ENCODE measurements at regions not wholly inside any gene's neighbourhood (a gene's known extent, or its start where the extent isn't known, plus 50 kb on each side); places are given as distances from the start of the nearest gene placed in this dataset.

GRCh38 chr9:32716955-32717543, 66.3 kb upstream of the TMEM215 start:
- TF ChIP-seq CTCF (IDR thresholded peaks at IDR 0.05; ENCODE audit: low read length) (no peak), EZH2 (IDR thresholded peaks at IDR 0.05; ENCODE audit: borderline replicate concordance, low read length) (no peak)

All from OCI-LY1 (cell line).